Neuronal stem cell (in vitro differentiated cells): ENCODE measurements at regions not wholly inside any gene's neighbourhood (a gene's known extent, or its start where the extent isn't known, plus 50 kb on each side); places are given as distances from the start of the nearest gene placed in this dataset.

Source experiments
- DNase-seq: peaks from one replicate; pipeline ENCODE4 v3.0.0-alpha.2; 2013; ENCODE audit warnings: low spot score
- H2AFZ ChIP-seq: one replicate; pipeline ENCODE4 v1.6.1; 2013; ENCODE audit warnings: mild to moderate bottlenecking, low read length, inconsistent platforms
- H2AK5ac ChIP-seq: 2 replicates; pipeline ENCODE4 v1.6.1; 2013; ENCODE audit warnings: low read depth, mild to moderate bottlenecking, inconsistent platforms, low read length, moderate library complexity, mixed read lengths
- H2BK120ac ChIP-seq: 2 replicates; pipeline ENCODE4 v1.6.1; 2013; ENCODE audit warnings: low read depth, mild to moderate bottlenecking, inconsistent platforms, low read length, moderate library complexity, mixed read lengths
- H2BK12ac ChIP-seq: one replicate; pipeline ENCODE4 v1.6.1; 2013; ENCODE audit warnings: low read length, inconsistent platforms
- H2BK15ac ChIP-seq: 2 replicates; pipeline ENCODE4 v1.6.1; 2013; ENCODE audit warnings: mild to moderate bottlenecking, low read length, inconsistent platforms, mixed read lengths
- H2BK5ac ChIP-seq: one replicate; pipeline ENCODE4 v1.6.1; 2013; ENCODE audit warnings: inconsistent platforms, mild to moderate bottlenecking, low read length, moderate library complexity
- H3K14ac ChIP-seq: one replicate; pipeline ENCODE4 v1.6.1; 2013; ENCODE audit warnings: low read length, inconsistent platforms
- H3K18ac ChIP-seq: 2 replicates; pipeline ENCODE4 v1.6.1; 2013; ENCODE audit warnings: low read length, inconsistent platforms
- H3K23ac ChIP-seq: 2 replicates; pipeline ENCODE4 v1.6.1; 2013; ENCODE audit warnings: low read depth, mild to moderate bottlenecking, mixed read lengths, low read length, inconsistent platforms; ENCODE audit not compliant: poor library complexity
- H3K27ac ChIP-seq: replicated peaks from 3 replicates; pipeline ENCODE4 v1.5.1; 2013; ENCODE audit warnings: low read length, inconsistent platforms
- H3K27me3 ChIP-seq, 3 experiments: 2 replicates each; pipeline ENCODE4 v1.6.1; 2013; ENCODE audit warnings: low read length in 3 of 3, mild to moderate bottlenecking in 2 of 3, inconsistent platforms in 1 of 3, low read depth in 1 of 3, mixed read lengths in 1 of 3, moderate library complexity in 1 of 3; ENCODE audit not compliant: control insufficient read depth in 3 of 3, insufficient read depth in 3 of 3
- H3K36me3 ChIP-seq, 2 donors: replicated peaks in 1 of 2; 2 replicates each; pipeline ENCODE4 v1.6.1; 2013; ENCODE audit warnings: low read length in 2 of 2; ENCODE audit not compliant: control insufficient read depth in 2 of 2, insufficient read depth in 2 of 2
- H3K4ac ChIP-seq: 2 replicates; pipeline ENCODE4 v1.6.1; 2013; ENCODE audit warnings: inconsistent platforms, mild to moderate bottlenecking, low read length, moderate library complexity
- H3K4me1 ChIP-seq, 2 donors: 1 replicate in 1 of 2; 2 replicates in 1 of 2; pipeline ENCODE4 v1.6.1; 2013; ENCODE audit warnings: low read length in 2 of 2, low read depth in 1 of 2; ENCODE audit not compliant: control insufficient read depth in 2 of 2, insufficient read depth in 1 of 2
- H3K4me2 ChIP-seq: one replicate; pipeline ENCODE4 v1.6.1; 2013; ENCODE audit warnings: mild to moderate bottlenecking, low read length, inconsistent platforms; ENCODE audit not compliant: insufficient read depth, poor library complexity, severe bottlenecking
- H3K4me3 ChIP-seq, 2 donors: 2 replicates each; pipeline ENCODE4 v1.5.1; 2013; ENCODE audit warnings: low read length in 2 of 2, mild to moderate bottlenecking in 2 of 2, inconsistent platforms in 1 of 2, moderate library complexity in 1 of 2
- H3K79me1 ChIP-seq: one replicate; pipeline ENCODE4 v1.6.1; 2013; ENCODE audit warnings: low read depth, mild to moderate bottlenecking, inconsistent platforms, low read length, moderate library complexity
- H3K9ac ChIP-seq: one replicate; pipeline ENCODE4 v1.6.1; 2013; ENCODE audit warnings: mild to moderate bottlenecking, low read depth, low read length, inconsistent platforms; ENCODE audit not compliant: poor library complexity
- H3K9me3 ChIP-seq, 2 donors: replicated peaks in 1 of 2; 2 replicates each; pipeline versions ENCODE3 to v1.6.1; 2013; ENCODE audit warnings: low read length in 2 of 2, mild to moderate bottlenecking in 2 of 2, inconsistent platforms in 1 of 2, low read depth in 1 of 2, mixed read lengths in 1 of 2, moderate library complexity in 1 of 2; ENCODE audit not compliant: control insufficient read depth in 2 of 2, insufficient read depth in 1 of 2
- H4K8ac ChIP-seq: one replicate; pipeline ENCODE4 v1.6.1; 2013; ENCODE audit warnings: low read depth, mild to moderate bottlenecking, inconsistent platforms, low read length, moderate library complexity
- H4K91ac ChIP-seq: one replicate; pipeline ENCODE4 v1.6.1; 2013; ENCODE audit warnings: low read length, low read depth, mild to moderate bottlenecking, inconsistent platforms; ENCODE audit not compliant: poor library complexity
- WGBS, 2 donors: extraction: QIAGEN DNeasy Blood & Tissue Kit; methylation state at CpG; one replicate each; pipeline ENCODE4 v1.1.7; 2013; ENCODE audit warnings: missing lambda C conversion rate in 2 of 2, mixed read lengths in 1 of 2; ENCODE audit not compliant: insufficient read length in 2 of 2, insufficient replicate concordance in 1 of 2; ENCODE audit errors: extremely low coverage in 2 of 2; 5-methylcytosine and 5-hydroxymethylcytosine counted together

GRCh38 chr6:167496707-167497106 is 171.8 kb downstream of the TTLL2 start:
- Histone ChIP-seq H4K91ac (no peak overlapping the region), H3K23ac (no peak overlapping the region), H3K9ac (no peak overlapping the region), H3K4me3 (no peak overlapping the region), H3K36me3 (no peaks in the 10 kb centered on the region), H2AK5ac (peak overlapping the region; percentile 59), H3K27me3 (peaks cover 0 to 4% (median 0%) of the 10 kb centered on the region in 3 experiments), H2BK15ac (no peak overlapping the region), H3K27ac (no peak overlapping the region), H2AFZ (peak overlapping the region; percentile 81), H2BK120ac (no peak overlapping the region), H4K8ac (no peak overlapping the region), H3K4ac (no peak overlapping the region), H3K4me2 (no peak overlapping the region), H3K18ac (peak overlapping the region; percentile 3), H3K9me3 (peaks cover 0 to 2% of the 10 kb centered on the region in 2 donors), H2BK12ac (no peak overlapping the region), H3K14ac (no peak overlapping the region), H3K4me1 (peaks cover 22 to 26% of the 10 kb centered on the region in 2 donors), H2BK5ac (no peak overlapping the region), H3K79me1 (peaks cover 5% of the 10 kb centered on the region)
- no CpG with 5 or more reads among the region's 7 CpGs for WGBS, 2 donors
- DNase-seq: no peak

- H4K91ac ChIP-seq: no peak overlapping the region
- H2AK5ac ChIP-seq: no peak overlapping the region
- H3K4me3 ChIP-seq: no peak overlapping the region
- H3K27me3 ChIP-seq: peaks cover 0 to 4% (median 0%) of the 10 kb centered on the region in 3 experiments
- no peak for DNase-seq
- no peak overlapping the region for H2BK12ac ChIP-seq
- no peak overlapping the region for H3K9ac ChIP-seq
- H3K18ac ChIP-seq: no peak overlapping the region
- WGBS, 2 donors: no CpG with 5 or more reads among the region's 14 CpGs
- H4K8ac ChIP-seq: no peak overlapping the region
- no peak overlapping the region for H2BK15ac ChIP-seq
- H3K27ac ChIP-seq: no peak overlapping the region
- H3K23ac ChIP-seq: no peak overlapping the region
- H3K4ac ChIP-seq: no peak overlapping the region
- no peak overlapping the region for H2BK120ac ChIP-seq
- no peak overlapping the region for H3K4me2 ChIP-seq
- peaks cover 22 to 27% of the 10 kb centered on the region in 2 donors for H3K4me1 ChIP-seq
- H3K79me1 ChIP-seq: peaks cover 5% of the 10 kb centered on the region
- H2BK5ac ChIP-seq: no peak overlapping the region
- no peak overlapping the region for H3K14ac ChIP-seq
- no peak overlapping the region for H2AFZ ChIP-seq
- H3K36me3 ChIP-seq: no peaks in the 10 kb centered on the region
- H3K9me3 ChIP-seq: peaks cover 0 to 2% of the 10 kb centered on the region in 2 donors
These were observed 172.7 kb downstream of the TTLL2 start for GRCh38 chr6:167497428-167498056.

- H2BK15ac ChIP-seq: peak overlapping the region; percentile 24
- H2BK120ac ChIP-seq: no peak overlapping the region
- no peak overlapping the region for H3K4ac ChIP-seq
- H3K27ac ChIP-seq: no peak overlapping the region
- H4K91ac ChIP-seq: no peak overlapping the region
- H3K36me3 ChIP-seq: no peaks in the 10 kb centered on the region
- H3K27me3 ChIP-seq: peaks cover 0 to 2% (median 0%) of the 10 kb centered on the region in 3 experiments
- peak overlapping the region; percentile 20 for H2AK5ac ChIP-seq
- no peak for DNase-seq
- H4K8ac ChIP-seq: no peak overlapping the region
- H3K9me3 ChIP-seq: no peaks in the 10 kb centered on the region
- peak overlapping the region; percentile 48 for H3K23ac ChIP-seq
- WGBS, 2 donors: no CpG with 5 or more reads among the region's 7 CpGs
- H3K79me1 ChIP-seq: no peaks in the 10 kb centered on the region
- peak overlapping the region; percentile 80 for H2BK12ac ChIP-seq
- no peak overlapping the region for H2BK5ac ChIP-seq
- H2AFZ ChIP-seq: no peak overlapping the region
- peak overlapping the region; percentile 20 for H3K18ac ChIP-seq
- H3K14ac ChIP-seq: no peak overlapping the region
- H3K4me1 ChIP-seq: peaks cover 16 to 18% of the 10 kb centered on the region in 2 donors
- no peak overlapping the region for H3K9ac ChIP-seq
- H3K4me3 ChIP-seq: no peak overlapping the region
- H3K4me2 ChIP-seq: no peak overlapping the region
These were observed 174.3 kb downstream of the TTLL2 start for GRCh38 chr6:167499161-167499660.

- H3K14ac ChIP-seq: no peak overlapping the region
- H2BK120ac ChIP-seq: peak overlapping the region; percentile 62
- H2BK5ac ChIP-seq: no peak overlapping the region
- peak overlapping the region; percentile 64 for H3K18ac ChIP-seq
- H3K23ac ChIP-seq: no peak overlapping the region
- H4K91ac ChIP-seq: no peak overlapping the region
- peak overlapping the region; percentile 88 for H2AK5ac ChIP-seq
- H2BK12ac ChIP-seq: peak overlapping the region; percentile 96
- peak overlapping the region; percentile 60 for H3K9ac ChIP-seq
- DNase-seq: no peak
- H3K27me3 ChIP-seq: no peaks in the 10 kb centered on the region
- H3K4me1 ChIP-seq: peaks cover 8 to 11% of the 10 kb centered on the region in 2 donors
- H2AFZ ChIP-seq: no peak overlapping the region
- no peak overlapping the region for H3K4me3 ChIP-seq
- no peak overlapping the region for H4K8ac ChIP-seq
- no peak overlapping the region for H3K4me2 ChIP-seq
- H3K27ac ChIP-seq: no peak overlapping the region
- no peaks in the 10 kb centered on the region for H3K79me1 ChIP-seq
- H2BK15ac ChIP-seq: no peak overlapping the region
- no peaks in the 10 kb centered on the region for H3K9me3 ChIP-seq
- no peak overlapping the region for H3K4ac ChIP-seq
- H3K36me3 ChIP-seq: no peaks in the 10 kb centered on the region
- WGBS, 2 donors: no CpG with 5 or more reads among the region's 8 CpGs
These were observed 176.1 kb downstream of the TTLL2 start for GRCh38 chr6:167500961-167501360.
